ENCODE measurements at regions not wholly inside any gene's neighbourhood (a gene's known extent, or its start where the extent isn't known, plus 50 kb on each side); places are given as distances from the start of the nearest gene placed in this dataset.

DNA sequence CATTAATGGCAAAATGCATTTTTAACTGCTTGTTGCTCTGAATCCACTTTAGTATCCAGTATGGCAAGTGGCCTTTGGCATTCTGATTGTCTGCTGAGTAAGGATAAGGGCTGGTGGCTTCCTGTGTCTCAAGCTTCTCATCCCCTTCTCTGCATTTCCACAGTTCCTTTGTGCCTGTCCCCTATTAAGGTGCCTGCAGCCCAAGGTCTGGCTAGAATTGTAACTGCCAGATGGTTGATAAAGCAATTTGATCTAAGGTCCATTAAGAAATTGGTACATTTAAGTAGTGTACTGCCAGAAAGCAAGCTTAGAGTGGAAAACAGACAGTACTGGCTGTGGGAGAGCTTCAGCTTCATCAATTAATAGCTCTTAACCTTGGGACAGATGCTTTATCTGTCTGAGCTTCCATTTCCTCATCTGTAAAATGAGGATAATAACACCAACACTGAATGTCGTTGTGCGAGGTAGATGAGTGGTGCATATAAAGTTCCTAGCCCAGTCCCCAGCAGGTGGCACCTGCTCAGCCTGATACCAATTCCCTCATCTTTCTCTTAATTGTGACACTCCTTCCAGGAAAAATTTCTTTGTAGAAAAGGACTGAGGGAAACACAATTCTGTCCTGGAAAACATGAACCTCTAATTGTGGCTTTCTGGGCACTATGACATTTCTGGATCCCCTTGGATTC, 570.6 kb upstream of the GCFC2 start:
- no peaks in the 10 kb centered on the region for H3K36me3 ChIP-seq (ENCODE audit: control insufficient read depth in 2 of 2, insufficient read depth in 1 of 2, low read length in 2 of 2)
- H3K4me3 ChIP-seq (ENCODE audit: low read depth, low read length) = no peak overlapping the region
- H3K9me3 ChIP-seq (ENCODE audit: control insufficient read depth, insufficient read depth, low read depth, low read length) = no peaks in the 10 kb centered on the region
- H3K4me1 ChIP-seq (ENCODE audit: control insufficient read depth, insufficient read depth, low read length) = no peaks in the 10 kb centered on the region
- TF ChIP-seq MEIS1 (CRISPR knock-in tag; IDR thresholded peaks at IDR 0.05; ENCODE audit: borderline replicate concordance) (no peak), ZNF701 (tag by site-specific recombination; IDR thresholded peaks at IDR 0.05) (no peak), ZNF654 (tag by site-specific recombination; IDR thresholded peaks at IDR 0.05; ENCODE audit: low read depth) (no peak), ZNF621 (tag by site-specific recombination; IDR thresholded peaks at IDR 0.05) (no peak), KLF8 (tag by site-specific recombination; IDR thresholded peaks at IDR 0.05) (no peak), ZNF558 (tag by site-specific recombination; IDR thresholded peaks at IDR 0.05) (no peak), ZNF394 (tag by site-specific recombination; IDR thresholded peaks at IDR 0.05; ENCODE audit: borderline replicate concordance) (no peak), ZNF626 (tag by site-specific recombination; IDR thresholded peaks at IDR 0.05) (no peak), ZNF350 (tag by site-specific recombination; IDR thresholded peaks at IDR 0.05) (no peak), ZNF623 (tag by site-specific recombination; IDR thresholded peaks at IDR 0.05) (no peak), YY2 (tag by site-specific recombination; IDR thresholded peaks at IDR 0.05) (no peak), ZFP37 (tag by site-specific recombination; IDR thresholded peaks at IDR 0.05) (no peak), ZSCAN16 (tag by site-specific recombination; IDR thresholded peaks at IDR 0.05) (no peak), ZNF19 (tag by site-specific recombination; IDR thresholded peaks at IDR 0.05; ENCODE audit: low read depth) (no peak), OSR2 (tag by site-specific recombination; IDR thresholded peaks at IDR 0.05) (no peak)
- TF ChIP-seq, protein P1, sequence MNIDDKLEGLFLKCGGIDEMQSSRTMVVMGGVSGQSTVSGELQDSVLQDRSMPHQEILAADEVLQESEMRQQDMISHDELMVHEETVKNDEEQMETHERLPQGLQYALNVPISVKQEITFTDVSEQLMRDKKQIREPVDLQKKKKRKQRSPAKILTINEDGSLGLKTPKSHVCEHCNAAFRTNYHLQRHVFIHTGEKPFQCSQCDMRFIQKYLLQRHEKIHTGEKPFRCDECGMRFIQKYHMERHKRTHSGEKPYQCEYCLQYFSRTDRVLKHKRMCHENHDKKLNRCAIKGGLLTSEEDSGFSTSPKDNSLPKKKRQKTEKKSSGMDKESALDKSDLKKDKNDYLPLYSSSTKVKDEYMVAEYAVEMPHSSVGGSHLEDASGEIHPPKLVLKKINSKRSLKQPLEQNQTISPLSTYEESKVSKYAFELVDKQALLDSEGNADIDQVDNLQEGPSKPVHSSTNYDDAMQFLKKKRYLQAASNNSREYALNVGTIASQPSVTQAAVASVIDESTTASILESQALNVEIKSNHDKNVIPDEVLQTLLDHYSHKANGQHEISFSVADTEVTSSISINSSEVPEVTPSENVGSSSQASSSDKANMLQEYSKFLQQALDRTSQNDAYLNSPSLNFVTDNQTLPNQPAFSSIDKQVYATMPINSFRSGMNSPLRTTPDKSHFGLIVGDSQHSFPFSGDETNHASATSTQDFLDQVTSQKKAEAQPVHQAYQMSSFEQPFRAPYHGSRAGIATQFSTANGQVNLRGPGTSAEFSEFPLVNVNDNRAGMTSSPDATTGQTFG (tag by site-specific recombination; IDR thresholded peaks at IDR 0.05; ENCODE audit: borderline replicate concordance) = no peak
- TF ChIP-seq, protein P2, sequence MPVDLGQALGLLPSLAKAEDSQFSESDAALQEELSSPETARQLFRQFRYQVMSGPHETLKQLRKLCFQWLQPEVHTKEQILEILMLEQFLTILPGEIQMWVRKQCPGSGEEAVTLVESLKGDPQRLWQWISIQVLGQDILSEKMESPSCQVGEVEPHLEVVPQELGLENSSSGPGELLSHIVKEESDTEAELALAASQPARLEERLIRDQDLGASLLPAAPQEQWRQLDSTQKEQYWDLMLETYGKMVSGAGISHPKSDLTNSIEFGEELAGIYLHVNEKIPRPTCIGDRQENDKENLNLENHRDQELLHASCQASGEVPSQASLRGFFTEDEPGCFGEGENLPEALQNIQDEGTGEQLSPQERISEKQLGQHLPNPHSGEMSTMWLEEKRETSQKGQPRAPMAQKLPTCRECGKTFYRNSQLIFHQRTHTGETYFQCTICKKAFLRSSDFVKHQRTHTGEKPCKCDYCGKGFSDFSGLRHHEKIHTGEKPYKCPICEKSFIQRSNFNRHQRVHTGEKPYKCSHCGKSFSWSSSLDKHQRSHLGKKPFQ (tag by site-specific recombination; IDR thresholded peaks at IDR 0.05) = no peak
- TF ChIP-seq, protein P3, sequence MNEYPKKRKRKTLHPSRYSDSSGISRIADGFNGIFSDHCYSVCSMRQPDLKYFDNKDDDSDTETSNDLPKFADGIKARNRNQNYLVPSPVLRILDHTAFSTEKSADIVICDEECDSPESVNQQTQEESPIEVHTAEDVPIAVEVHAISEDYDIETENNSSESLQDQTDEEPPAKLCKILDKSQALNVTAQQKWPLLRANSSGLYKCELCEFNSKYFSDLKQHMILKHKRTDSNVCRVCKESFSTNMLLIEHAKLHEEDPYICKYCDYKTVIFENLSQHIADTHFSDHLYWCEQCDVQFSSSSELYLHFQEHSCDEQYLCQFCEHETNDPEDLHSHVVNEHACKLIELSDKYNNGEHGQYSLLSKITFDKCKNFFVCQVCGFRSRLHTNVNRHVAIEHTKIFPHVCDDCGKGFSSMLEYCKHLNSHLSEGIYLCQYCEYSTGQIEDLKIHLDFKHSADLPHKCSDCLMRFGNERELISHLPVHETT (tag by site-specific recombination; IDR thresholded peaks at IDR 0.05) = no peak
- H3K27ac ChIP-seq (ENCODE audit: extremely low read depth, low read depth, low read length) = no peak overlapping the region
- ChIA-PET CTCF (interaction anchor here (0.7 kb wide), 2 partner anchors 22 to 57 kb away, joined by 3 read pairs; no protein-coding TSS in a partner anchor), POLR2A (no interaction called here)

DNA sequence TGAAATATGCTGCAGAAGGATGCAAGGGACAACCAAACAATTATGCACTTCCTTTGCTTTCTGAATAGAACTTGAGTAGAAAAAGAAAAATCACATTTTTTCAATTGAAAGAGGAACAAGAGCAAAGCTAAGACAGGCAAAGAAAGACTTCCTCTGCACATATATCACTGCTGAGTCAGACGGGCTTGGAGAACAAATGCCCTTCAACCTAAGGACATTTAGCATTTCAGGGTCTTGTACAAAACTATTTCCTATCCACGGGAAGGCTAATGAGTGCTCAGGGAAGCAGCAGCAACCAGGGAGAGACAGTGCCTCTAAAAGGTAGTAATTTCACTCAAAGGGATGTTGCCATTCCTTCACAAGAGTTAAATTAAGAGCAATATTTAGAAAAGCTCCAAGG, 570.0 kb upstream of the GCFC2 start:
- no peak overlapping the region for H3K4me3 ChIP-seq (ENCODE audit: low read depth, low read length)
- no peaks in the 10 kb centered on the region for H3K9me3 ChIP-seq (ENCODE audit: control insufficient read depth, insufficient read depth, low read depth, low read length)
- no peaks in the 10 kb centered on the region for H3K4me1 ChIP-seq (ENCODE audit: control insufficient read depth, insufficient read depth, low read length)
- POLR2A ChIA-PET = no interaction called here
- CTCF ChIA-PET = interaction anchor here (0.7 kb wide), 1 partner anchor 23 kb away, joined by 3 read pairs; no protein-coding TSS in a partner anchor
- H3K27ac ChIP-seq (ENCODE audit: extremely low read depth, low read depth, low read length) = no peak overlapping the region
- no peaks in the 10 kb centered on the region for H3K36me3 ChIP-seq (ENCODE audit: control insufficient read depth in 2 of 2, insufficient read depth in 1 of 2, low read length in 2 of 2)
- TF ChIP-seq ZFP3 (tag by site-specific recombination; IDR thresholded peaks at IDR 0.05; ENCODE audit: low read depth) (no peak), SP2 (tag by site-specific recombination; IDR thresholded peaks at IDR 0.05) (no peak), TCF7L2 (IDR thresholded peaks at IDR 0.05; ENCODE audit: borderline replicate concordance, low read depth, low read length) (no peak), OVOL3 (tag by site-specific recombination; IDR thresholded peaks at IDR 0.05) (no peak), ZNF354C (tag by site-specific recombination; IDR thresholded peaks at IDR 0.05; ENCODE audit: borderline replicate concordance, low read depth) (no peak), YY1 (tag by site-specific recombination; IDR thresholded peaks at IDR 0.05) (no peak), ZNF548 (tag by site-specific recombination; IDR thresholded peaks at IDR 0.05) (no peak), ZNF132 (tag by site-specific recombination; IDR thresholded peaks at IDR 0.05; ENCODE audit: borderline replicate concordance) (no peak), OSR2 (tag by site-specific recombination; IDR thresholded peaks at IDR 0.05) (no peak), ZBTB20 (tag by site-specific recombination; IDR thresholded peaks at IDR 0.05) (no peak), ZNF830 (tag by site-specific recombination; IDR thresholded peaks at IDR 0.05; ENCODE audit: low read depth) (no peak), YY2 (tag by site-specific recombination; IDR thresholded peaks at IDR 0.05) (no peak), HOXC10 (CRISPR knock-in tag; IDR thresholded peaks at IDR 0.05) (no peak)
- TF ChIP-seq, protein P4, sequence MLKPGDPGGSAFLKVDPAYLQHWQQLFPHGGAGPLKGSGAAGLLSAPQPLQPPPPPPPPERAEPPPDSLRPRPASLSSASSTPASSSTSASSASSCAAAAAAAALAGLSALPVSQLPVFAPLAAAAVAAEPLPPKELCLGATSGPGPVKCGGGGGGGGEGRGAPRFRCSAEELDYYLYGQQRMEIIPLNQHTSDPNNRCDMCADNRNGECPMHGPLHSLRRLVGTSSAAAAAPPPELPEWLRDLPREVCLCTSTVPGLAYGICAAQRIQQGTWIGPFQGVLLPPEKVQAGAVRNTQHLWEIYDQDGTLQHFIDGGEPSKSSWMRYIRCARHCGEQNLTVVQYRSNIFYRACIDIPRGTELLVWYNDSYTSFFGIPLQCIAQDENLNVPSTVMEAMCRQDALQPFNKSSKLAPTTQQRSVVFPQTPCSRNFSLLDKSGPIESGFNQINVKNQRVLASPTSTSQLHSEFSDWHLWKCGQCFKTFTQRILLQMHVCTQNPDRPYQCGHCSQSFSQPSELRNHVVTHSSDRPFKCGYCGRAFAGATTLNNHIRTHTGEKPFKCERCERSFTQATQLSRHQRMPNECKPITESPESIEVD (tag by site-specific recombination; IDR thresholded peaks at IDR 0.05) = no peak

All from HEK293 (cell line).